ENCODE measurements at regions not wholly inside any gene's neighbourhood (a gene's known extent, or its start where the extent isn't known, plus 50 kb on each side); places are given as distances from the start of the nearest gene placed in this dataset.

DNA sequence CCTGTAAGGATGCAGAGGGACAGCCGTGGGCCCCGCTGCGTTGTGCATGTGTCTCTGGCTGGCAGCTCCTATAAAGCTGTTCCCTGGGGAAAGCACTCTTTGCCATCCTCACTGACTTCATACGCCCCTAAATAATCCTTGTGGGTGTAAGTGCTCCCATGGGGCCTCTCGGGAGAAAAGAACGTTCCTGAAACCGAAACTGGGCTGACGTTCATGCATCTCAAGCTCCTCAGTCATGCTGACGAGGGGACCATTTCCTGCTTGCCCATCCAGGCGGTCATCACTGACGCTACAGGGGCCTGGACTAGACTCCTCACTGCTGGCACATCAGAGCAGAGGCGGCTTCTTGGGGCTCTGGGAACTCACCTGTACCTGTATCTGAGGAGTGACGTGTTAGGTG, 73.1 kb upstream of the USP24 start:
- DNase-seq (ENCODE audit: low read depth): no peak
- H3K4me3 ChIP-seq (ENCODE audit: low read depth, low read length): no peak overlapping the region
- TF ChIP-seq, protein P1, sequence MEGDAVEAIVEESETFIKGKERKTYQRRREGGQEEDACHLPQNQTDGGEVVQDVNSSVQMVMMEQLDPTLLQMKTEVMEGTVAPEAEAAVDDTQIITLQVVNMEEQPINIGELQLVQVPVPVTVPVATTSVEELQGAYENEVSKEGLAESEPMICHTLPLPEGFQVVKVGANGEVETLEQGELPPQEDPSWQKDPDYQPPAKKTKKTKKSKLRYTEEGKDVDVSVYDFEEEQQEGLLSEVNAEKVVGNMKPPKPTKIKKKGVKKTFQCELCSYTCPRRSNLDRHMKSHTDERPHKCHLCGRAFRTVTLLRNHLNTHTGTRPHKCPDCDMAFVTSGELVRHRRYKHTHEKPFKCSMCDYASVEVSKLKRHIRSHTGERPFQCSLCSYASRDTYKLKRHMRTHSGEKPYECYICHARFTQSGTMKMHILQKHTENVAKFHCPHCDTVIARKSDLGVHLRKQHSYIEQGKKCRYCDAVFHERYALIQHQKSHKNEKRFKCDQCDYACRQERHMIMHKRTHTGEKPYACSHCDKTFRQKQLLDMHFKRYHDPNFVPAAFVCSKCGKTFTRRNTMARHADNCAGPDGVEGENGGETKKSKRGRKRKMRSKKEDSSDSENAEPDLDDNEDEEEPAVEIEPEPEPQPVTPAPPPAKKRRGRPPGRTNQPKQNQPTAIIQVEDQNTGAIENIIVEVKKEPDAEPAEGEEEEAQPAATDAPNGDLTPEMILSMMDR (IDR thresholded peaks at IDR 0.05; ENCODE audit: insufficient read depth, low read length): no peak

DNA sequence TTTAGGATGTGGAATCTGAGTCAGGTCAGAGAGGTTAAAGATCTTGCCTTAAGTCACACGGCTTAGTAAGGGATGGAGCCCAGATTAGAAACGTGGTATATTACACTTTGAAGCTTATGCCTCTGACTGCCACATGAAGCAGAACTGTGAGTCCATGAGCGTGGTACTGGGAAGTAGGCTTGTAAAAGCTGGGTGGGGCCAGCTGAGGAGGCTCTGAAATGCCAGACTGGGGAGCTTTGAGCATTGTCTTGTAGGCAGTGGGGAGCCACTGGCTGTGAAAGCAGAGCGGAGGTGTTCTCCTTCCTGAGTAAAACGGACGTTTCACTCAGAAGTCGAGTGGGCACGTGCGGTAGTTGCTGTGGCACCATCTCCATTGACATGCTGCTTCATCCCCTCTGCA, 72.6 kb upstream of the USP24 start:
- TF ChIP-seq, protein P1 (IDR thresholded peaks at IDR 0.05; ENCODE audit: insufficient read depth, low read length): no peak

DNA sequence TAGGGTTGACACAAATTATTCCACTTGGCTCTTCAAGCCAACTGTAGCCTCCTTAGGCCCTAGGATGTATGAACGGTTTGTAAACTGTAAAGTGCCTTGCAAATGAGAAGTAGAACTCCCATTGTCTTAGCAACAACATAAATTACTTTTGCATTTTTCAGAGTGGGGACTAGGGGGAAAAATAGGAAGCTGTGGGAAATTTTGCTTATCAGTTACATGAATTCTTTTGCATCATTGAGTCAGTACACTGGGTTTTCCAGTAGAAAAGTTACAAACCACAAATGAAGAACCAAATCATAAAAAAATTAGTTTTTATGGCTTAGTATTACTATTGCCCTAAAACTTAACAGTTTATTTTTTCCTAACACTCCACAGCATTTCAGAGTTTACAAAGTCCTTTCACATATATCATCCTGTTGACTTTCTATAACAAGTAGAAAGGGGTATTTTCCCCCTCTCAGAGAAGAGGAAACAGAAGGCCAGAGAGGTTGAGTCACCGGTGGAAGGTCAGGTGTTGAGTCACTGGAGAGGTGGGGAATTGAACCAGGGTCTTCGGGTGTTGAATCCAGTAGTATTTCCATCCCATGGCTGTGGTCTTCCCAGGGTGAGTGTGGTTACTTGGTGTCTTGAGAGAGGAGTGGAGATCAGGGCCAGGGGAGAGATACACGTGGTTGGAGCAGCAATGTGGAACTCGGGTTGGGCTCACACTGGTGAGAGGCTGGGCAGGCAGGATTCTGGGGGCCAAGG, 71.9 kb upstream of the USP24 start:
- no peak overlapping the region for H3K4me3 ChIP-seq (ENCODE audit: low read depth, low read length)
- DNase-seq (ENCODE audit: low read depth): peak; percentile 59
- TF ChIP-seq, protein P1 (IDR thresholded peaks at IDR 0.05; ENCODE audit: insufficient read depth, low read length): no peak

More for the DNA sequence above, 72.6 kb upstream of the USP24 start:
- DNase-seq (ENCODE audit: low read depth): no peak
- no peak overlapping the region for H3K4me3 ChIP-seq (ENCODE audit: low read depth, low read length)

DNA sequence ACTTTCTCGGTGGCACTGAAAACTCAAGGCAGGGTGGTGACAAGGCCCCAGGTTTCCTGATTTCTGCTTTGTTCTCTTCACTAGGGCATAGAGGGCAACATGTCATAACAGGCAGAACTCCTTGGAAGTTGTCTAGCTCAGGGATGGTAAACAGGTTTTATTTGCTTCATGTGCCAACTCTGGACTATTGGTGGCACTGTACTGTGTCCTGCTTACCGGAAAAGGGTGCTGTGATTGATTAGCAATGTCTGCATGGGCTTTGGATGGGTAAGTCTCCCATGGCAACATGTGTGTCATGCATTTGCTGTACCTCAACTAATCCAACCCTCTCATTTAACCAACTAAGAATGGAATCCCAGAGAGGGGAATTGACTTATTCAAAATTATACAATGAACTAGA, 70.7 kb upstream of the USP24 start:
- H3K4me3 ChIP-seq (ENCODE audit: low read depth, low read length): no peak overlapping the region
- no peak for DNase-seq (ENCODE audit: low read depth)
- TF ChIP-seq, protein P1 (IDR thresholded peaks at IDR 0.05; ENCODE audit: insufficient read depth, low read length): no peak

DNA sequence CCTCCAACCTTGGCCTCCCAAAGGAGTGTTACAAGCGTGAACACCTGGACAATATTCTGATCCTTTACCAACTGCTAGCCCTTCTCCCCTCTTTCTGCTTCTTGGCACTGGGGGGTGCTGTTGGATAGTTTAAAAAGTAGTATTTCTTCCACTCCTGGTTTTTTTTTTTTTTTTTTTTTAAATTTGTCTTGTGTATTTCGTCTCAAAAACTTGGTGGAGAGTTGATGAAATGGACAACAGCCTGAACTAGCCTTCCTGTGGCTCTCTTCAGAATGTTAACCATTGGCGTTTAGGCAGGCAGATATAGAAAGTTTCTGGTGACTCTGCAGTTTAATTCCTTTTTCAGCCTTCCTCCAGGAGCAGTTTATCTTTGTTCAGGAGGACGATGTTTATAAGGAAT, 69.7 kb upstream of the USP24 start:
- no peak overlapping the region for H3K4me3 ChIP-seq (ENCODE audit: low read depth, low read length)
- DNase-seq (ENCODE audit: low read depth): peak; percentile 81
- TF ChIP-seq, protein P1 (IDR thresholded peaks at IDR 0.05; ENCODE audit: insufficient read depth, low read length): peak; percentile 73

DNA sequence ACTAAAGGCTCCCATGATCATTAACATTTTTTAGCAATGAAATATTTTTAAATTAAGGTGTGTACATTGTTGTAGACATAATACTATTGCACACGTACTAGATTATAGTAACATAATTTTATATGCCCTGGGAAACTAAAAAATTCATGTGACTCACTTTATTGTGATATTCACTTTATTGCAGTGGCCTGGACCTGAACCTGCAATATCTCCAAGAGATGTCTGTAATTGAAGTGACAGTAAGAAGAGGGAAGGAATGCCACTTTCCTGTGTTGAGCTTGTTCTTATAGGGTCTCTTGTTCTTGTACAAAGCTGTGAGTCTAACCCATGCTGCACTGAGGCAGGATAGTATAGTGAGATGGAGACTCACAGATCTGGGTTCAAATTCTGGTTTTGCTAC, 66.9 kb upstream of the USP24 start:
- no peak overlapping the region for H3K4me3 ChIP-seq (ENCODE audit: low read depth, low read length)
- DNase-seq (ENCODE audit: low read depth): no peak
- TF ChIP-seq, protein P1 (IDR thresholded peaks at IDR 0.05; ENCODE audit: insufficient read depth, low read length): no peak

DNA sequence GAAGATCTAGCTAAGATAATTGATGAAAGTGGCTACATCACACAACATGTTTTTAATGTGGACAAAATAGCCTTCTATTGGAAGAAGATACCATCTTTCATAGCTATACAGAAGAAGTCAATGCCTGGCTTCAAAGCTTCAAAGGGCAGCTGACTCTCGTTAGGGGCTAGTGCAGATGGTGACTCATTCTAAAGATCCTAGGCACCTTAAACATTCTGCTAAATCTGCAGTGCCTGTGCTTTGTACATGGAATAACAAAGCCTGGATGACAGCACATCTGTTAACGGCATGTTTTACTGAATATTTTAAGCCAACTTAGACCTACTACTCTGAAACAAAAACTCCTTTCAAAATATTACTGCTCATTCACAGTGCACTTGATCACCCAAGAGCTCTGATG, 65.6 kb upstream of the USP24 start:
- H3K4me3 ChIP-seq (ENCODE audit: low read depth, low read length): no peak overlapping the region
- TF ChIP-seq, protein P1 (IDR thresholded peaks at IDR 0.05; ENCODE audit: insufficient read depth, low read length): no peak
- peak; percentile 36 for DNase-seq (ENCODE audit: low read depth)
